DMS153 treated with DMSO at 0.1 percent for 48 hours (cell line): ENCODE measurements at regions not wholly inside any gene's neighbourhood (a gene's known extent, or its start where the extent isn't known, plus 50 kb on each side); places are given as distances from the start of the nearest gene placed in this dataset.
"Not testable (repeated sequence)": the region's sequence is repeated elsewhere in the genome, so short reads cannot be mapped to it uniquely, and the experiment has no call there.

Experiments
- DNase-seq: peaks from one replicate; lab custom pipeline; 2025; ENCODE audit not compliant: unreplicated experiment; lab: John Stamatoyannopoulos, UW

DNA sequence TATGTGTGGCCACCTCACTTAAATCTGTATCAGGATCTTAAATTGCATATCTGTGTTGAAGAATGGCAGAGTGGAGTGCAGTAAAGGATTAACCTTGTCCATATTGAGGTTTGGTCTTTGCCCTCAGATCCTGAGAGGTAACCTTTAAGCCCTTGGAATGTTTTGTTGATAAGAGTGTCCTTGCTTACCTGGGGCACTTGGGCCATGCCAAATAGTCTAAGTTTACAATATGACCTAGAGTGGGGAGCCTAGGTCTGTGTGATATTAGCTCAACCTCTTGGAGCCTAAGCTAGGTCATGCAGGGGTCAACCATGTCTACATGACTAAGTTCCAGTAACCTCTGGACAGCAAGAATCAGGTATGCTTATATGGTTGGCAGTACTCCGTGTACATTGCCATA is 792.5 kb downstream of the DIAPH3 start:
- no peak for DNase-seq

DNA sequence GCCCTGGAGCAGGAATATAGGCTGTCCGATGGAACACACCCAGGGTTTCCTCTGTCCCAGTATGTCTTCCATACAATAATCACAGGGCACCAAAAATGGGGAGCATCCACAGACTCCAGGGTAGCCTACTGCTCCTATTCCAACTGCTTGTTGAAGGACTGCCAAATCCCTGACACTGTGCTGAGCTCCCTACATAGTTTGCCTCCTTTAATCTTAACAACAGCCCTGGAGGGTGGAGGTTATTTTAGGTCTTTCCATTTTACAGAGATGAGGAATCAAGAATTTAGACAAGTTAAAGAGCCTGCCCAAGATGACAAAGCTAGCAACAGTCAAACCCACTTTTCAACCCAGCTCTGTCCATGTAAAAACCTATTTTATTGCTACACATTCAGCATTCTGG is 790.4 kb downstream of the DIAPH3 start:
- no peak for DNase-seq

DNA sequence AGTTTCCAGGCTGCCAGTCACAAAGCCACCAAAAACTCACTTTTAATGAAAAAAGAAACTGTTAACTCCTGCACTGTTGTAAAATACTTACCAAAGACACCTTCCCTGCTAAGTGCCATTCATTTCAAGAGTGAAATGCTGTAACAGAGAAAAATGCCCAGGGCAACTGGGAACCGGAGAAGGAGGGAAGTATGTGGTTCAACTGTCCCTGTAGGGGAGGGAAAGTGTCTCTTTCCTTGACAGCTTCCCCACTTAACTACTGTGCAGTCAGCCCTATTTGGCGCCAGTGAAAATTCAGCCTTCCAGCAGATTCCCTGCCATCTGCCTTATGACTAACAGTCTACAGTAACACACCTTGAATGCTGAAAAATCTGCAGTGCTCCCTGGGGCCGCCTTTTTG is 789.0 kb downstream of the DIAPH3 start:
- DNase-seq, result no peak

DNA sequence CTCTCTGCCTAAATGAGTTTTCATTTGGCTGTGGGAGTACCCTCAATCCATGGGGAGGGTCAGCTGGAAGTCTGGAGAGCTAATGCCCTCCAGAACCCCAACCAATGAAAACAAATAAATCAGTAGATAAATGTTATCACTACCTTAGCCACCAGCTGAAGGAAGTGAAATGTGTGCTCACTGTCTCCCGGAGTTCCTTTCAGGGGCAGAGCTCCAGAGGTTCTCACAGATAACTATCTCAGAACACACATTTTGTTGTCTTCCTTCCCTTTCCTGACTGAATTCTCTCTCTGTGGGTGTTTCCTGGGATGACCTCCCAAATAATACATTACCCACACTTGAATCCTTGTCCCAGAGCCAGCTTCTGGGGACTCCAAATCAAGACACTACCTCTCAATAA is 779.6 kb downstream of the DIAPH3 start:
- DNase-seq, result no peak

DNA sequence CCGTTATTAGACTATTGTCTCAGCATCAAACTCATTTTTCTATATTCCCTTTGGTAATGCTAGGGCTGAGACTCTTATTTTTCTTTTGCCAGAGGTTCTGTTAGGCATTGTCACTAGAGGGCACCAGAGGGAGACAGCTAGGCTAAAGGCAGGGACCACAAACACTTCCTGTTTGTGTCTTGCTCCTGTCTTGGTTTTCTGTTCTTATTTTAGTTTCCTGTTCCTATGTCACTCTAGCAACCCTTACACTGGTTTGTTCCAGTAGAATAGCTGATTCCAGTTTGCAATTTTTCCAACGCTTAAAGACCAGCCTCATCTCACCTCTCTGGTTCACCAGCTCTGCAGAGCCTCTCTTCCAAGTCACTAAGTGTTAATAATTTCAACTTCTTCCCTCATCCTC is 772.0 kb downstream of the DIAPH3 start:
- peak; percentile 65 for DNase-seq

DNA sequence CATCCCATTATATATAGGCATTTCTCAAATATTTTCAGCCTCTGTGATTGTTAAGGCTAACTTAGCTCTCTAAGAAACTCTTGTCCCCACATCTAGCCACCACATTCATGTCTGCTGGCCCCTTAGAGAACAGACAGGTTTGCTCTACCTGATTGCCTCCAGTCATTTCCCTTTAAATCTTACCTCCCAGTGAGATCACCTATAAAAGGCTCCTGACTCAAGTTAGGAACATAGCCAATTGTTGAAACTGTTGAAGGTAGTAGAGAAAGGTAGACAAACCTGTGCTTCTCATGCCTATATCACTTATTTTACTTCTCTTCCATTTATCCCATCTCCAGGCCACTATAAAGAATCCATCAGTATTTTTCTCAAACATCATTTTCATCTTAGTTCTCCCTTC is 771.4 kb downstream of the DIAPH3 start:
- DNase-seq, result no peak

DNA sequence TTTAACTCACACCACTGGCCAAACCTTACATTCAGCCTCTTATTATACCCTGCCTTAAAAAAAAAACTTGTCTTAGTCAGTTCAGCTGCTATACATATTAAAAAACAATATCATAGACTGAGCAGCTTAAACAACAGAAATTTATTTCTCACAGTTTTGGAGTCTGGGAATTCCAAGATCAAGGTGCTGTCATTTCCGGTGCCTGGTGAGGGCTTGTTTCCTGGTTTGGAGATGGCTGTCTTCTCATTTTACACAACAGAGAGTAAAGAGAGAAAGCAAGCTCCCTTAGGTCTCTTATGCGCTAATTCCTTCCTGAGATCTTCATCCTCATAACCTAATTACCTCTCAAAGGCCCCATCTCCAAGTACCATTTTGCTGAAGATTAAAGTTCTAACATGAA is 769.2 kb downstream of the DIAPH3 start:
- no peak for DNase-seq

DNA sequence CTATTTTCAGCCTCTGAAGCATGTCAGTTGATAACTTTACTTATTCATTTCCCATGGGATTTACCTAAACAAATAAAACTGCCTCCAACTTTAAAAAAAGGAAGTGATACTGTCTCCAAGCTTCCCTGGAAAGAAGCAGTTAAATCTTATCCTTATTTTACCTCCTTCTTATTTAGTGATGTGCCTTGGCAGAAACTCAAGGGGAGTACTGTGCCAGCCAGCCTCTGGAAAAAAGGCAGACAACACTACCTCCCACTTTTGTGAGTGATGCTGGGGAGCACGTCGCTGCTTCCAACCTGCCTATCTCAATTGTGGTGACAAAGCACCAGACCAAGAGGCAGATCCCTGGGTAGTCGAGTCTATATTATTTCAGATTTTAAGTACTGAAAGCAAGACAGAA is 765.6 kb downstream of the DIAPH3 start:
- no peak for DNase-seq

DNA sequence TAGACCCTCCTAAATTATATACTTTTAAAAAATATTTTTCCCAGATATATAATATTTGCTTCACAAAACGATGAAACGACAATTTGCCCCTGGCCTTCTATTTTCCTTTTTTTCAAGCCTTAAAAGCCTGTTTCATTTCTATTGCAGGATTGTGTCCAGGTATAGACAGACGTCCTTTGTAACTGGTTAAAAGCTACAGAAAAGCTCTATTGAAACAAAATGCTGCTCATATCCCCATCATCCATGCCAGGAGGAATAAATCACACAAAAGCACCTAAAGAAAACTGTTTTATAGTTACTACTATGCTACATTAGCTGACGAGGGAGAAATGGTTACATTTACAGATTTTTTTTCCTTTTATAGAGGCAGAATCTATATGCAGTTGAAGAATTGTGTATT is 765.1 kb downstream of the DIAPH3 start:
- no peak for DNase-seq

DNA sequence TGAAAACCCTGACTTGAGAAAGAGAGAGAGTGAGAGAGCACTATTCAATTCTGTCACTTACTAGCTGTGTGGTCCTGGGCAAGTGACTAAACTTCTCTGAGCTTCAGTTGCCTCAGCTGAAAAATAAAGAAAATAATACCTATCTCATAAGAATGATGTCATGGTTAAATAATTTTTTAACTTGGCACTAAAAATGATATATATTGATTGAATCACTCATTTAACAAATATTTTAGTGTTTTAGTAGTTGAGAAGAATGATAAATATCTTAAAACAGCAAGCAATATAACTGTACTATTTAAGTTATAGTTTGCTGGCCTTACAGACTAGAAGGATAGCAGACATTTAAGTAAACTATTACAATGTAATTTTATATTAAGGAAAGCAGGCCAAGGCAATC is 764.2 kb downstream of the DIAPH3 start:
- DNase-seq, result no peak

DNA sequence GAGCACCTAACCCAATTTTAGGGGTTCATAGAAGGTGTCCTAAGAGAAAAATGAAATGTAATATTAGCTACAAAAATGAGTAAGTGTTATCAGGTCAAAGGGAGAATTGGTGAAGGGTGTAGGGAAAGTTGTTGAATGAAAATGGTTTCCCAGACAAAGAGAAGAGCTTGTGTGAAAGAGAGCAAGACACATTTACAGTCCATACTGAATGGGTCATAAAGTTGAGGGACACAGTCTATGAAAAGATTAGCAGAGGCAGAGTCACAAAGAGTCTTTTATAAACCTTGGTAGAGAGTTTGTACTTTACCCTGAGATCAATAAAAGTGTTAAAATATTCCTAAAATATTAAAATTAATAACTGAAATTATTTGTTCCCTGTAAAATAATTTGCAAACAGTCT is 759.4 kb downstream of the DIAPH3 start:
- no peak for DNase-seq

DNA sequence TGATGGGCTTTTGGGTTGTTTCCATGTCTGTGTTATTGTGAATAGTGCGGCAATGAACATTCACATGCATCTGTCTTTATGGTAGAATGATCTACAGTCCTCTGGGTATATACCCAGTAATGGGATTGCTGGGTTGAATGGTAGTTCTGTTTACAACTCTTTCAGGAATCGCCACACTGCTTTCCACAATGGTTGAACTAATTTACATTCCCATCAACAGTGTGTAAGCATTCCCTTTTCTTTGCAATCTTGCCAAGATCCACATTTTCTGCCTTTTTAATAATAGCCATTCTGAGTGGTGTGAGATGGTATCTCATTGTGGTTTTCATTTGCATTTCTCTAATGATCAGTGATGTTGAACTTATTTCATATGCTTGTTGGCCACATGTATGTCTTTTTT is 756.5 kb downstream of the DIAPH3 start:
- DNase-seq, result not testable (repeated sequence)

DNA sequence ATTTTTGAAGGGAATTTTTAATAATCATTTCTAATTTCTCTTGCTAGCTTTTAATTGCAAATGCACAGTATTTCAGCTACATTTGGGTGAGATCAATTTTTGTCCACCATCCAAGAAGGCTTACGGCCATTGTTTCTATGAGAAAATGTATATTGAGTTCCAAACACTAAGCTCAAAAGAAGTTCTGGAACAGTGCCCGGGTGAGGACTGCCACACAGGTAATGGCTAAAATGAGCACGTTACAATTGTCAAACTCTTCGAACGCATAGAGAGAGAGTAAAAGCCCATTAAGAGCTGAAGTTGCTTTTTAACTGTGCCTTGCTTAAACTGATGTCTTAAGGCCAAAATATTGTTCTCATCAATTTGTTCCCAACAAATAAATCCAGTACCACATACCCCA is 755.0 kb downstream of the DIAPH3 start:
- DNase-seq, result no peak

DNA sequence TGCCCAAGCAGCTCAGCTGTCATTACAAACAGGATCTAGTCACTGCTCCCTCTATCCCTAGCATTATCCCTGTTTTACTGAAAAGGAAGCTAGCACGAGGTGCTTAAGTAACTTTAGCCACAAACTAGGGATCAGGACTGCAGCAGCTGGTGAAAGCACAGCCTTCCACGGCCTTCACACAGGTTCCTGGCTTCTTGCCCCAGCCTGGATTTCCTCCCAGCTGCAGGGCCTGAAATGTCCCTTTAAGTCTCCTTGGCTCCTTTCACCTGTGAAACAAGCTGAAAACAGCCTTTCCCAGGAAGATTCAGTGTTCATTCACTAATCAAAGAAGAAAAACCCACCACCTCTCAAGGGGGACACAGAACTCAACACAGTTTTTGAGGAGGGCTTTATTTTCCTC is 754.5 kb downstream of the DIAPH3 start:
- no peak for DNase-seq

DNA sequence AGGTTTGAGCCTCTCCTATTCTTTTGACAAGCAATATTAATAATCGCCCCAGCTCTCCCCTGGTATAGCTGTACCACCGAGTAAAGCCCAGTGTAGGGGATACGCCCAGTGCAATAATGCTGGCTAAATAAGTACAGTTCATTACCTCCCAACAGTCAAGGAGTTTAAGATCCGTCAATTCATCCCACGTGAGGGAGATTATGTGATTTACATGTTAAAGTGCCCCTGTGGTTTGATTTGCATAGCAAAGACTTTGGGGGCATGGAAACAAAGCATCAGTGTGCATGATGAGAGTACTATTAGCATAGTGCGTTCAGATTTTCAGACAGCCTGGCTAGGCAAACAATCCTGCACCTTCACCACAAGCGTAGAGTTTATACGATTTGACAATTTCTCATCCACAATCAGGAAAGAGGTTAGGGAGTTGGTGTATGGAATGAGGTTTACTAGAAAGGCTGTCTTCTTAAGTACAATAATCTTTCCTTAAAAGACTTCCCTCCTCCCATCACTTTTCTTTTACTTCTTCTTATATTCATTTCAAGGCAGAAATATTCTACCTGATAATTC is 754.0 kb downstream of the DIAPH3 start:
- DNase-seq, result no peak

DNA sequence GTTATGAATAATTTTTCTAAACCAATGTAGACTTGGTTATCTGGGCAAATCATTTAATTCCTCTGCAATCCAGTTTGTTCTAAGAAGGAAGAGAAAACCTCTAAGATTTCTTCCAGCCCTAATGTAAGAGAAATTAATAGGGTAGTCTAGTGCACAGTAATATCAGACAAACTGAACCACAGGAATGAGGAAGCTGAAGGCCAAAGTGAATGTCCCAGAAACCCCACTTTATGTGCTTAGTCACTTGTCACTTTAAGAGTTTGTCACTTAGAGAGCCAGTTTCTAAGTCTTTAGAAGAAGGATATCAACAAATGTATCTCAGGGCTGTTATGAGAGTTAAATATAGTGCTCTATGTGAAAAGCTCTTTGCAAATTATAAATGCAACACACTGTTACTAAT is 750.6 kb downstream of the DIAPH3 start:
- no peak for DNase-seq

DNA sequence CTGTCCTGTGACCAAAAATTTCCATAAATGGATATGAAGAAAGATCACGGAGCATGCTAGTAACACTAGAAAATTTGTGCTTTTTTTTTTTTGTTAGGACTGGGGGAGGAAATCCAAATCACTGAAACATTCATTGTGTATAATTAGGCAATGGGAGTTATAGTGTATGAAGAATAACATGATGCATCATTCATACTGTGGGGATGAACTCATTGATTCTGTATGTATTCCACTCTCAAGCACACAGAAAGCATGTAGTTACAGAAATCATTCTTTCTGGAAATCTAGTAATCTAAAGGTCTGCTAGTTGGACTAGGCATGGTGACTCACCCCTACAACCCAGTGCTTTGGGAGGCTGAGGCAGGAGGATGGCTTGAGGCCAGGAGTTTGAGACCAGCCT is 749.7 kb downstream of the DIAPH3 start:
- DNase-seq, result no peak

DNA sequence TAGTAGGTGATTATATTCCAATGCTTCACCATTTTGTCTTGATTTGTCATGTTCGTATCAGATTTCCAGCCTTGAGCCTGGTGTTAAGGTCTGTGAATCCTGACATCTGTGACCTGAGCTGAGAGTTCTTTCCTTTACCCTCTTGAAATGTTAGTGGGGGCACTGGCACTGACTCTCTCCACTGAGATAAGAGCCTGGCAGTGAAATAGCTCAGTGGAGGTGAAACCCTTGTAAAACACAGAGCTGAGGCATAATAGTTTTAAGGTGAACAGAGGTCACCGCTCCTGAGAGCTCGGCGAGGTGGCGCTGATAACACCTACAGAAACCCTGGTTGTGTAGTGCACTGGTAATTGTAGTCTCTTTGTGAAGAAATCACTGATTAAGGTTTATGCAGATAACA is 748.2 kb downstream of the DIAPH3 start:
- no peak for DNase-seq

DNA sequence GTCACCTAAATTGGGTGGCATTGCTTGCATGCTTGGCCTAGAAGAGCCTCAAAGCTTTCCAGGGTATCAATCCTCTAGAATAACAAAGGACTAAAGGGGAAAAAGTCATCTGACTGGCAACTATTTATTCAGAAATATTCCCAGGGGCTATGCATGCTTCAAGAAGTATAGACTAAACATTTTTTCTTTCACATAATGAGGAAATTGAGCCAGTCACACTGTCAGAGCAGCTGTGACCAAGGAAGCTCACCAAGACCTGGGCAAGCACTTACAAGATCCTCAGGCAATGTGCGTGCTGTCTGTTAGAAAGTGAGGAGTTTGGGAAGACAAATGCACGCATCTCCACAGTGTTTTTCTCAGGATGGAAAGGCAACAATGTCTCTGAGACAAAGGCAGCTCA is 747.2 kb downstream of the DIAPH3 start:
- DNase-seq, result no peak

DNA sequence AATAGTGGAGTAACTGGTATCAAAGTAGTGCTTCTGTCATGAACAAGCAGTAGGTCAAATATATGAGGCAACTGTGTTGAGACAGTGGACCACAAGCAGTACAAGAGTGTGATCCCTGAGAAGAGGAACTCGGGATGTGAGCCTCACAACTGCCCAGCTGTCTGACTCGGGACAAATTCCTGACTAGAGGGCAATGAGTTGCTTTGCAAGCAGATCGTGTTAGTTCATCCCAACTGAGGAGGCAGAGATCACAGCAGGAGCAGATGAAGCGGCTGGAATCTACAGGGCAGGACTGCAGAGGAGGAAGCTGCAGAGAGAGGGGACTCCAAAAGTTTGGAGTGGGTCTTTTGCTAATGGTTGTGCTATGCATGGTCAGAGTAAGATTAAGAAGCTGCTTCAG is 741.1 kb downstream of the DIAPH3 start:
- no peak for DNase-seq

DNA sequence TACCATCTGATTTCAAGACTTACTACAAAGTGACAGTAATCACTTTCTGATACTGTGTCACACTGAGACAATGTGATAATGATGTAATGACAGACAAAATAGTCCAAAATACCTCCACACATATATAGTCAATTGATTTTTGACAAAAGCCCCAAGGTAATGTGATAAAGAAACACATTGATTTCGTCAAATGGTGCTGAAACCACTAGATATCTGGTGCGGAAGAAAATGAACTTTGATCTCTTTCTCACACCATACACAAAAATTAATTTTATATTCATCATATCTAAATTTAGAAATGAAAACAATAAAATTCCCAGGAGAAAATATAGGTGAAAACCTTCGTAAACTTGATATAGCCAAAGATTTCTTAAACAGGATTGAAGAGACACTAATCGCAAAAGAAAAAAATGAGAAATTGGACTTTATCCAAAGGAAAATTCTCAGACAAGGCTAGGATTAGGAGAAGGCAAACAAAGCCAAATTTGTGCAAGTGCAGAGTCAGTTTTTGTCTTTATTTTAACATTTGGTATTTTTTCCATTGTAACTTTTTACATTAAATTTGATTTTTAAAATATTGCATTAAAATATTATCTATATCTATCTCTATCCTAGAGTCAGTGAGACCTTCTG is 739.9 kb downstream of the DIAPH3 start:
- no peak for DNase-seq

DNA sequence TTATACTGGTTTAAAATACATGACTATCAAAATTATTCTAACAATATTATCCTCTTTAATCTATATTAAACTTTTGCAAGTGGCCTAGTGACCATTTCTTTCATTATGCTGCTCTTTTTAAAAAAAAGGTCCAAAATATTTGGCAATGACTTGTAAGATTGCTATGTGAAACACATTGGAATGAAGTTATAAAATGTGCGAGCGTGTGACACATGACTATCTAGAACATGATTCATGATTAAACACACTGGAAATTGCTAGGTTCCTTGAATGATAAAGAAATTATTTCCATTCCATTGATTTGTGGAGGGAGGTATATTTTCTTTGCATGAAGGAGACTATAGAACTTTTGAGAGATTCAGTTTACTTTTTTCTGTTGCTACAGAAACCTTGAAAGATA is 739.1 kb downstream of the DIAPH3 start:
- DNase-seq, result no peak

DNA sequence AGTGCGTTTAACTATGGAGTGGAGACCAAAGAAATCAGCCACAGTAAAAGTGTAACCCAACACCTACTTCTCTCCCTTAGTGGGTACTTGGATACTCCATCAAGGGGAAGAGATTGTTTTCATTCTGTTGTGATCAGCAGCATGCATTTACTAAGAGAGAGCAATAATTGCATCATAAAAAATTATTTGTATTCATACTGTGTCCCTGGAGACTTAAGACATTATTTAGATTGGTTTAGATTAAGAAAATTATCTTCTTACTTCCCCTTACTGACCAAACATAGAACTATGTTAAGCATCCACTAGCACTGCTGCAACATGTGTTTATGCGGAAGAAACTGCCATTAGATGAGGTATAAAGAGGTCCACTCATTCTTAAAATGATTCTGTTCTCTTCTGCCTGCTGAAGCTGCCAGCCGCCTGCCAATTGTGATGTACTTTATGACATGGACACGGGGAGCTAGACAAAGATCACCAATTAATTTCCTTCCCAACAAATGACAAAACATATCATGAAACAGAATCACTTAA is 738.5 kb downstream of the DIAPH3 start:
- no peak for DNase-seq
